Caco-2 (cell line): ENCODE measurements at regions not wholly inside any gene's neighbourhood (a gene's known extent, or its start where the extent isn't known, plus 50 kb on each side); places are given as distances from the start of the nearest gene placed in this dataset.

ENCODE experiments used
- BruUV-seq: library from RNA; stranded (reverse); fragments of 400-500 nt; replicated peaks from 2 replicates; lab custom pipeline; 2021; lab: Mats Ljungman, UMichigan
- CTCF ChIA-PET: fragments of 300-600 bp; sonication (Branson Sonifier 250); formaldehyde crosslinking; loops from one replicate; lab custom pipeline; 2022; ENCODE audit warnings: antibody characterized with exemption; lab: Charles Lee
- POLR2A ChIA-PET: fragments of 300-600 bp; sonication (Branson Sonifier 250); formaldehyde crosslinking; loops from one replicate; lab custom pipeline; 2022; ENCODE audit warnings: antibody characterized with exemption; lab: Charles Lee
- DNase-seq, 2 experiments: peaks; one replicate each; pipeline versions ENCODE4 v3.0.0 to v3.0.0-alpha.2; 2020 to 2022
- H3K27me3 ChIP-seq: replicated peaks from 2 replicates; pipeline ENCODE4 v1.6.0; 2011; ENCODE audit warnings: low read length; ENCODE audit not compliant: control insufficient read depth, insufficient read depth
- H3K36me3 ChIP-seq: 2 replicates; pipeline ENCODE4 v1.5.1; 2011; ENCODE audit warnings: low read length; ENCODE audit not compliant: control insufficient read depth, insufficient read depth
- H3K4me1 ChIP-seq: fragments of 250-450 bp; sonication (Bioruptor Pico); 2 replicates; pipeline ENCODE4 v1.5.1; 2020; ENCODE audit warnings: mild to moderate bottlenecking
- H3K4me3 ChIP-seq: 2 replicates; pipeline ENCODE4 v1.5.1; 2011; ENCODE audit warnings: low read depth, mild to moderate bottlenecking, control low read depth, low read length
- H3K9me3 ChIP-seq: fragments of 250-450 bp; sonication (Bioruptor Pico); 2 replicates; pipeline ENCODE4 v1.5.1; 2020; ENCODE audit warnings: mild to moderate bottlenecking, moderate library complexity
- H3K27ac Mint-ChIP-seq: one replicate; pipeline ENCODE4 v1.8.0; 2022; ENCODE audit warnings: mixed read lengths; ENCODE audit not compliant: unreplicated experiment
- H3K27me3 Mint-ChIP-seq: one replicate; pipeline ENCODE4 v1.8.0; 2022; ENCODE audit warnings: mixed read lengths; ENCODE audit not compliant: insufficient read depth, unreplicated experiment
- H3K36me3 Mint-ChIP-seq: one replicate; pipeline ENCODE4 v1.8.0; 2022; ENCODE audit warnings: mild to moderate bottlenecking, mixed read lengths; ENCODE audit not compliant: insufficient read depth, unreplicated experiment
- H3K4me1 Mint-ChIP-seq: one replicate; pipeline ENCODE4 v1.8.0; 2022; ENCODE audit warnings: low read depth, mixed read lengths; ENCODE audit not compliant: unreplicated experiment
- H3K4me3 Mint-ChIP-seq: one replicate; pipeline ENCODE4 v1.8.0; 2022; ENCODE audit warnings: mild to moderate bottlenecking, moderate library complexity, mixed read lengths; ENCODE audit not compliant: unreplicated experiment
- H3K9me3 Mint-ChIP-seq: one replicate; pipeline ENCODE4 v1.8.0; 2022; ENCODE audit warnings: mixed read lengths; ENCODE audit not compliant: unreplicated experiment
- CTCF ChIP-seq, 2 experiments: fragments of 200-600 bp in 1 of 2; IDR thresholded peaks; 1 replicate in 1 of 2; 2 replicates in 1 of 2; pipeline versions ENCODE4 v1.5.1 to v1.8.0; 2011 to 2022; ENCODE audit warnings: antibody characterized with exemption in 1 of 2, control low read depth in 1 of 2, inconsistent platforms in 1 of 2, low read depth in 1 of 2, low read length in 1 of 2, mild to moderate bottlenecking in 1 of 2, moderate library complexity in 1 of 2; ENCODE audit not compliant: insufficient read depth in 1 of 2, severe bottlenecking in 1 of 2, unreplicated experiment in 1 of 2
- intact Hi-C: fragments of 100-400 bp; cut with micrococcal nuclease; formaldehyde crosslinking; loops from one replicate; pipeline ENCODE4 v1.10.0; 2022; ENCODE audit not compliant: unreplicated experiment

- H3K36me3 Mint-ChIP-seq: no peaks in the 10 kb centered on the region
- Histone ChIP-seq H3K27me3 (no peaks in the 10 kb centered on the region), H3K4me1 (peaks cover 2% of the 10 kb centered on the region; the same call in 1 of the 2 replicates), H3K9me3 (peaks cover 9% of the 10 kb centered on the region), H3K36me3 (no peaks in the 10 kb centered on the region), H3K4me3 (no peak overlapping the region)
- H3K9me3 Mint-ChIP-seq: peaks cover 25% of the 10 kb centered on the region
- no peak overlapping the region for H3K27ac Mint-ChIP-seq
- intact Hi-C loops: no loop called here
- H3K4me1 Mint-ChIP-seq: no peaks in the 10 kb centered on the region
- ChIA-PET POLR2A (no interaction called here), CTCF (no interaction called here)
- no peak for DNase-seq
- no TSS peak for BruUV-seq
- H3K4me3 Mint-ChIP-seq: no peak overlapping the region
- no peaks in the 10 kb centered on the region for H3K27me3 Mint-ChIP-seq
- no peak for TF ChIP-seq CTCF (IDR thresholded peaks at IDR 0.05; ENCODE audit: insufficient read depth in 1 of 2, low read depth in 1 of 2, low read length in 1 of 2, severe bottlenecking in 1 of 2, unreplicated experiment in 1 of 2)
Observed at GRCh38 chr7:10216462-10216861, 757.2 kb upstream of the PHF14 start.

GRCh38 chr7:10221084-10221483, 752.6 kb upstream of the PHF14 start:
- Mint-ChIP-seq H3K27ac (no peak overlapping the region), H3K9me3 (no peaks in the 10 kb centered on the region), H3K27me3 (no peaks in the 10 kb centered on the region), H3K4me1 (no peaks in the 10 kb centered on the region), H3K4me3 (no peak overlapping the region), H3K36me3 (no peaks in the 10 kb centered on the region)
- intact Hi-C loops: no loop called here
- no TSS peak for BruUV-seq
- ChIA-PET POLR2A (no interaction called here), CTCF (no interaction called here)
- no peaks in the 10 kb centered on the region for H3K4me1 ChIP-seq
- H3K27me3 ChIP-seq: no peaks in the 10 kb centered on the region
- no peak for DNase-seq
- H3K36me3 ChIP-seq: no peaks in the 10 kb centered on the region
- H3K9me3 ChIP-seq: no peaks in the 10 kb centered on the region; the same call in 1 of the 2 replicates
- H3K4me3 ChIP-seq: no peak overlapping the region
- no peak for TF ChIP-seq CTCF (IDR thresholded peaks at IDR 0.05; ENCODE audit: insufficient read depth in 1 of 2, low read depth in 1 of 2, low read length in 1 of 2, severe bottlenecking in 1 of 2, unreplicated experiment in 1 of 2)

- H3K4me3 ChIP-seq: no peak overlapping the region
- H3K36me3 ChIP-seq: no peaks in the 10 kb centered on the region
- BruUV-seq: no TSS peak
- H3K9me3 ChIP-seq: no peaks in the 10 kb centered on the region; the same call in 1 of the 2 replicates
- CTCF ChIA-PET: no interaction called here
- no peak for DNase-seq
- no peaks in the 10 kb centered on the region for H3K36me3 Mint-ChIP-seq
- POLR2A ChIA-PET: no interaction called here
- no peaks in the 10 kb centered on the region for H3K4me1 ChIP-seq
- H3K9me3 Mint-ChIP-seq: no peaks in the 10 kb centered on the region
- H3K4me3 Mint-ChIP-seq: no peak overlapping the region
- intact Hi-C loops: no loop called here
- H3K27ac Mint-ChIP-seq: no peak overlapping the region
- TF ChIP-seq CTCF (IDR thresholded peaks at IDR 0.05; ENCODE audit: insufficient read depth in 1 of 2, low read depth in 1 of 2, low read length in 1 of 2, severe bottlenecking in 1 of 2, unreplicated experiment in 1 of 2): no peak
- H3K27me3 Mint-ChIP-seq: no peaks in the 10 kb centered on the region
- no peaks in the 10 kb centered on the region for H3K27me3 ChIP-seq
- H3K4me1 Mint-ChIP-seq: no peaks in the 10 kb centered on the region
Observed at GRCh38 chr7:10222976-10223375, 750.7 kb upstream of the PHF14 start.
